Central memory CD8-positive, alpha-beta T cell (primary cell): ENCODE measurements at regions not wholly inside any gene's neighbourhood (a gene's known extent, or its start where the extent isn't known, plus 50 kb on each side); places are given as distances from the start of the nearest gene placed in this dataset.

Experiments
- ATAC-seq: fragments of 150-1000 bp; cut with Tn5 transposase; replicated peaks from 2 replicates; pipeline ENCODE4 v1.10.0; 2022; ENCODE audit warnings: mild to moderate bottlenecking, moderate FRiP score, moderate number of reproducible peaks; ENCODE audit not compliant: poor library complexity, severe bottlenecking; ENCODE audit errors: extremely low read depth
- DNase-seq, 2 donors: peaks; one replicate each; pipeline ENCODE4 v3.0.0; 2021; ENCODE audit warnings: low spot score in 2 of 2
- H3K27ac Mint-ChIP-seq: one replicate; pipeline ENCODE4 v1.8.0; 2022; ENCODE audit warnings: low read depth, mild to moderate bottlenecking, moderate library complexity, mixed read lengths
- H3K27me3 Mint-ChIP-seq: one replicate; pipeline ENCODE4 v1.8.0; 2022; ENCODE audit warnings: mixed read lengths
- H3K36me3 Mint-ChIP-seq: one replicate; pipeline ENCODE4 v1.8.0; 2022; ENCODE audit warnings: mild to moderate bottlenecking, moderate library complexity, mixed read lengths; ENCODE audit not compliant: insufficient read depth
- H3K4me1 Mint-ChIP-seq: one replicate; pipeline ENCODE4 v1.8.0; 2022; ENCODE audit warnings: mixed read lengths
- H3K4me3 Mint-ChIP-seq: one replicate; pipeline ENCODE4 v1.8.0; 2022; ENCODE audit warnings: mild to moderate bottlenecking, moderate library complexity, mixed read lengths
- H3K9me3 Mint-ChIP-seq: one replicate; pipeline ENCODE4 v1.8.0; 2022; ENCODE audit warnings: mixed read lengths

DNA sequence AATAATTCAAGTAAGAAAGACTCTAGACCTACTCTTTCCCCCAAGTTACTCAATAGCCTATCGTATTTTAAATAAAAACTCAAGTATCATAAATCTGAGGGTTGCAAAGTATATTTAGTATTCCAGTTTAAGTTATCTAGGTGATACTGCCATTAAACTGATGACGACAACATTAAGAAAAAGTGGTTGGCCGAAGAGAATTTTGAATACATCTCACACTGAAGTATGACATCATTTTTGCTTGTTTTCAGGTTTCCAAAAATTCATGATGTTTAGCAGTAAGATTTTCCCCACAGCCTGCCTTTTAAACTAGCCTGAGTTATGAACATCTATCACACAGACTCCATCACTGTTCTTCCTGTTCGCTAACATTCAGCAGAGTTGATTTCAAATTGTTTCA, 102.1 kb upstream of the RAB27B start:
- Mint-ChIP-seq H3K9me3 (no peaks in the 10 kb centered on the region), H3K36me3 (no peaks in the 10 kb centered on the region), H3K27me3 (peaks cover 8% of the 10 kb centered on the region), H3K4me3 (no peak overlapping the region), H3K27ac (no peak overlapping the region), H3K4me1 (no peaks in the 10 kb centered on the region)
- no peak for DNase-seq
- no peak for ATAC-seq

DNA sequence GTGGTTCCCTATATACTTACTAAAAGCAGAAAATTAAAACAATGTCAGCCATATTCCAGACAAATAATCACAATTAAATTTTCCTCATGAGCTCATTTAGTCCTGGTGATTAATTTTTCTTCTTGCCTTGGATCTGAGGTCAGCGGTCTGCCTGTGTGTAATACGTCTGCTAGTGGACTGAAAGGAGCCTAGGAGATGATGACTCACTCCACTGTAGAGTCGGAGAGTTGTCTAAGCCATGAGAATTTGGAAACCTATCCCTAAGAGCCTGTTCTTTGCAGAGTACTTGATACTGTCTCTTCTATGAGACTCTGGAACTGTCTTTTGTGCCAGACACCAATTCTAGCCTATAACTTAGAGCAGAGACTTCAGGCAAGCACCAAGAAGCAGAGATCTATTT, 94.2 kb upstream of the RAB27B start:
- DNase-seq (no peak), ATAC-seq (no peak)
- no peak overlapping the region for H3K4me3 Mint-ChIP-seq
- no peaks in the 10 kb centered on the region for H3K4me1 Mint-ChIP-seq
- H3K9me3 Mint-ChIP-seq = peaks cover 8% of the 10 kb centered on the region
- H3K36me3 Mint-ChIP-seq = no peaks in the 10 kb centered on the region
- no peak overlapping the region for H3K27ac Mint-ChIP-seq
- peaks cover 9% of the 10 kb centered on the region for H3K27me3 Mint-ChIP-seq

DNA sequence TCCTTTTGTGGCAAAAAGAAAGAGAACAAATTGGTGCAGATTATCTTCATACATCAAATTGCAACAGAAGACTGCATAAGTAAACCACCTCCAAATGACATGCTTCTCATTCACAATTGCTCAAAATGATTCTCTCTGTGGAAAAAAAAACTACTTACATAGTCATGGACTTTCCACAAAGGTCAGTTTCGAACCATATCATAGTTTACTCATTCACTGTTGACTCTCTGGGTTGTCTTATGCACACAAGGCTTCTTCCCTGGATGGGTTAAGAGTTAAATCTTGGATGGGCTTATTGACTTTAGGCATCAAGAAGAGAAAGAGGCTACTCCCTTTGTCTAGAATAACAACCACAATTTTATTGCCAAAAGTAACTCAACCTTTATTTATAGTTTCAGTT, 91.3 kb upstream of the RAB27B start:
- H3K4me1 Mint-ChIP-seq = no peaks in the 10 kb centered on the region
- peaks cover 8% of the 10 kb centered on the region for H3K9me3 Mint-ChIP-seq
- ATAC-seq = no peak
- no peak overlapping the region for H3K4me3 Mint-ChIP-seq
- H3K27me3 Mint-ChIP-seq = peaks cover 9% of the 10 kb centered on the region
- DNase-seq = no peak
- H3K36me3 Mint-ChIP-seq = no peaks in the 10 kb centered on the region
- H3K27ac Mint-ChIP-seq = no peak overlapping the region

DNA sequence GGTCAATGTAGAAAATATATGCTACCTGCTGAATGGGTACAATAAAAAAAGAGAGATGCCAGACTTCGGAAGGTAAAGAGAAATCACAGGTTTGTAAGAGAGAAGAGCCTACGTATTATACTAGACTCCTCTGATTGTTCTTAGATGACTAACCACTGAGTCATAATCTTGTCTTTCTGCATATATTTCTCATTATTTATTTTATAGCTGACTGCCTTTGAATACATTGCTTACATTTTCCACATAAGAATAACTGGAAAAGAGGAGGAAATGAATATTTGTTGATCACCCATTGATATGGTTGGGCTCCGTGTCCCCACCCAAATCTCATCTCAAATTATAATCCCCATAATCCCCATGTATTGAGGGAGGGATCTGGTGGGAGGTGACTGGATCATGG, 90.3 kb upstream of the RAB27B start:
- no peak overlapping the region for H3K4me3 Mint-ChIP-seq
- DNase-seq (no peak), ATAC-seq (no peak)
- no peaks in the 10 kb centered on the region for H3K36me3 Mint-ChIP-seq
- H3K4me1 Mint-ChIP-seq = no peaks in the 10 kb centered on the region
- H3K27me3 Mint-ChIP-seq = peaks cover 9% of the 10 kb centered on the region
- no peak overlapping the region for H3K27ac Mint-ChIP-seq
- peaks cover 8% of the 10 kb centered on the region for H3K9me3 Mint-ChIP-seq

DNA sequence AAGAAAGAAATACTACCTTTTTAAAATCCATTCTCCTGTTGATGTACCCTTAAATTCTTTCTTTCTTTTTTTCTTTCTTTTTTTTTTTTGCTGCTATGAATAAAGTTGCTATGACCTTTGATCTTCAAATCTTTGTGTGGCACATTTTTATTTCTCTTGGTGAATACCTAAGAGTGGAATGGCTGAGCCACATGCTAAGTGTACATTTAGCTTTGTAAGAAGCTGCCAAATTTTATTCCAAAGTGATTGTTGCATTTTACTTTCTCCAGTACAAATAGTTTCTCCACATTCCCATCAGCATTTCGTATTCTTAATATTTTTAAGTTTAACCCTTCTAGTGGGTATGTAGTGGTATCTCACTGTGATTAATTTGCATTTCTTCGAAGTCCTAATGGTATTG, 88.8 kb upstream of the RAB27B start:
- Mint-ChIP-seq H3K4me1 (no peaks in the 10 kb centered on the region), H3K27ac (no peak overlapping the region), H3K4me3 (no peak overlapping the region), H3K9me3 (peaks cover 8% of the 10 kb centered on the region), H3K27me3 (no peaks in the 10 kb centered on the region), H3K36me3 (no peaks in the 10 kb centered on the region)
- DNase-seq (no peak), ATAC-seq (no peak)

DNA sequence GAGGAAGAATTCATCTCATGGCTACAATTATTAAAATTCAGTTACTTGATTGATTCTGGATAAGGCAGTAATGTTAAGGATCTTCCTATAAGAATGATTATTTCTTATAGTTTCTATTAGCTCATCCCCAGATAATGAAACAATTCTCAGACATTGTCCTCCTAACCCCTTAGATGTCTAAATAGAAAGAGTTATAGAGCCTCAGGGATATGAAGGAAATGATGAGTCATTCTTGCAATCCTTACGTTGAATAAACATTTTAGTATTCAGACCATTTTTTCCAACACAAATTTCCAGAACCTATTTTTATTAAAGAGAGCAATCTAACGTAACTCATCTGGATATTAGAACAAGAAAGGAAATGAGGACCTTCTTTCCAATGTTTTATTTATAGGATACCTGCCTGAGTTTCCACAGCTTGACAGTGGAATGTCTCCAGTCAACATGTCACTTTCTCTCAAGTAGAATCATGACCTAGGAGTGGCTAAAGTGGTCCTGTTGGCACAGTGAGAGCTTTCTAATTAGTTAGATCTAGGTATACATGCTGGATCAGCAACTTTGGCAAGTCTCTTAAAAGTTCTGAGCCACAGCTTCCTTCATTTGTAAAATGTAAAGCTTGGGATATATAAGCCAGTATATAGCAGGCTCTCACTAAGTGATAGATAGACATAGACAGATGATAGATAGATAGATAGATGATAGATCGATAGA, 88.0 kb upstream of the RAB27B start:
- H3K4me3 Mint-ChIP-seq = no peak overlapping the region
- H3K9me3 Mint-ChIP-seq = peaks cover 8% of the 10 kb centered on the region
- no peaks in the 10 kb centered on the region for H3K36me3 Mint-ChIP-seq
- no peak for ATAC-seq
- H3K4me1 Mint-ChIP-seq = no peaks in the 10 kb centered on the region
- no peaks in the 10 kb centered on the region for H3K27me3 Mint-ChIP-seq
- DNase-seq = no peak
- no peak overlapping the region for H3K27ac Mint-ChIP-seq

DNA sequence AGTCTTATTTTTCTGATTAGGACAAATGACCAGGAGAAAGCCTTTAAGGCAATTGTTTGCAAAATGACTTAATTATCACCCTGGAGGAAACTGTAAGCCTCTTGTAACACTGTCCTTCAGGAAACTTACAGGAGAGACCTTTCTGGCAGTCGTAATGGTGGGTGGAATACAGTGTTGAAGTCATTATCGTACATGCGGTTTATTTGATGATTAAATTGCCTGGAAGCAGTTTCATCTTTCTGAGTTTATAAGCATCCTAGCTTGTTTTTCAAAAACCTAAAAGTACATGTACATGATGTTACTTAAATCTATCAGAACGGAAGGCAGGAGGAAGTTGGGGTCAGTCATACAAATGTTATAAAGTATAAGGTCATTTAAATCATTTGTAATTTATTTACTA, 86.2 kb upstream of the RAB27B start:
- H3K4me1 Mint-ChIP-seq = no peaks in the 10 kb centered on the region
- no peak for ATAC-seq
- DNase-seq = no peak
- H3K9me3 Mint-ChIP-seq = peaks cover 8% of the 10 kb centered on the region
- no peak overlapping the region for H3K4me3 Mint-ChIP-seq
- no peaks in the 10 kb centered on the region for H3K27me3 Mint-ChIP-seq
- no peak overlapping the region for H3K27ac Mint-ChIP-seq
- H3K36me3 Mint-ChIP-seq = no peaks in the 10 kb centered on the region

DNA sequence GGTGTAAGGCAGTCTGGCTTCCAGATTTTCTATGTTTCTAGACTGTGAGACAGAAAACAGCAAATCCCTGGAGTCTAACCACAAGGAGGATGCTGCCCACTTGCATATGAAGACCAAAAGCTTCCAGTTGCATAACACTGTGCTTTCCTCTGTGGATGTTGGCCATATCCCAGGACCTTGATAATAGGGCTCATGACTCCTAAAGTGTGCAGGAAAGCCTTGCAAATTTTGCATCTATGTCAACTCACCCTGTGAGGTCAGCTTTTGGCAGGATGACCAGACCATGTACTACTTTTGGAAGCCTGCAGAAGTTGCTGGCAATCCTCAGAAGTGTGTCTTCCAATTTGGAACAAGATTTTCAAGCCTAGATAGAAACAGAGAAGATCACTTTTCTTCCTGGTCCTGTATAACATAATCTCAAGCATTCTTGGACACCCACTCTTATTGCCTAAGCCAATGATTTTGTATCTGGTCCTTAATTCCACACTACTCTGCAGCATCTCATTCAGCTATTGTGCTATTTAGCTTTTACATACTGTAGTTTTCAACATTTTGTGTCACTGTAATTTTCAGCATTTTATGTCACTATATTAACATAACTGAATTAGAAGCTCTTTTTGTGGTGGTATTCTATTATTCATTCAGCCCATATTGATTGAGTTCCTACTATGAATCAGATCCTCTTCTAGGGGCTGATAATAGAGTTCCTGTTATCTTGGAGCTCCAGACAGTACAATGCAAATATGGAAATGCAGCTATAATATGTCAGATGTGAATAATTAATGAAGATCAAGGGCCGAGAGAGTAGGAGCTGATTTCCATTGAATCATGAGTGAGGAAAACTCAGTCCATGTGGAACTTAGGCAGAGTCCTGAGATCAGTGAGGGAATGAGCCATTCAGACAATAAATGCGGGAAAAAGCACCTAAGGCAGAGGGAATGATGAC, 85.3 kb upstream of the RAB27B start:
- Mint-ChIP-seq H3K27ac (no peak overlapping the region), H3K27me3 (no peaks in the 10 kb centered on the region), H3K4me1 (no peaks in the 10 kb centered on the region), H3K4me3 (no peak overlapping the region), H3K9me3 (peaks cover 8% of the 10 kb centered on the region), H3K36me3 (no peaks in the 10 kb centered on the region)
- no peak for ATAC-seq
- DNase-seq = no peak

DNA sequence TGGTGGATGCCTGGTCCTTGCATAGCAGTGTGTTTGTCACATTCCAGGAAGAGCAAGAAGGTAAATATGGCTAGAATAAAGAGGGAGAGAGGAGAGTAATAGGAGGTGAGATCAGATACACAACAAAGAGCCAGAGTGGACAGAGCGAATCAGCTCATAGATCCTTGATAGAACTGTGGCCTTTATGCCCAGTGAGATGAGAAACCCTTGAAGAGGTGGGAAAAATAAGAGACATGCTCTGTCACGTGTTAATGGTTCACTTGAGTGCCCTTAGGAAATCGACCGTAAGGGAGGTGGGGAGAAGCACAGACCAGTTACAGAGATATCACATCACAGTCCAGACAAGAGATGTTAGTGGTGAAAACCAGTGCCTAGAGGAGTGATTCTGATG, 84.7 kb upstream of the RAB27B start:
- H3K36me3 Mint-ChIP-seq = no peaks in the 10 kb centered on the region

DNA sequence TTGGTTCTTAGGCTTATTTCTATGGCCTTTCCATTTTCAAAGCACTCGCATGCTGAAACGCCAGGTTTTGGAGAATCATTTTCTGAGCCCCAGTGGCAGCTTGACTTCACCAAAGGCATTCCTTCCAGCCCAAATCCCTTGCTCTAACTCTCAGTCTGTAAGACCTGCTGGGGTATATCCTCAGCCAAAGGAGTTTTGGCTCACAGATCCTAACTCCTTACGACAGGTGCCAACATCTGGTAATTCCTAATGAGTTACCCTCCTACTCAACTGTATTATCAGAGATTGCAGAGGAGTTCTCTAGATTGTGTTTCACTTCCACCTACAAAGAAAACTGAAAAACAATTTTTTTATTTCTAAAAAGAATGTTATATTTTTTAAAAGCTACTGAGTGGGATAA, 79.0 kb upstream of the RAB27B start:
- no peak for DNase-seq
- ATAC-seq = no peak
- Mint-ChIP-seq H3K27me3 (peaks cover 20% of the 10 kb centered on the region), H3K27ac (no peak overlapping the region), H3K36me3 (no peaks in the 10 kb centered on the region), H3K9me3 (no peaks in the 10 kb centered on the region), H3K4me3 (no peak overlapping the region), H3K4me1 (no peaks in the 10 kb centered on the region)

More for the DNA sequence above, 84.7 kb upstream of the RAB27B start:
- no peaks in the 10 kb centered on the region for H3K4me1 Mint-ChIP-seq
- H3K27ac Mint-ChIP-seq = no peak overlapping the region
- no peak for DNase-seq
- no peak for ATAC-seq
- H3K27me3 Mint-ChIP-seq = no peaks in the 10 kb centered on the region
- H3K4me3 Mint-ChIP-seq = no peak overlapping the region
- peaks cover 3% of the 10 kb centered on the region for H3K9me3 Mint-ChIP-seq

DNA sequence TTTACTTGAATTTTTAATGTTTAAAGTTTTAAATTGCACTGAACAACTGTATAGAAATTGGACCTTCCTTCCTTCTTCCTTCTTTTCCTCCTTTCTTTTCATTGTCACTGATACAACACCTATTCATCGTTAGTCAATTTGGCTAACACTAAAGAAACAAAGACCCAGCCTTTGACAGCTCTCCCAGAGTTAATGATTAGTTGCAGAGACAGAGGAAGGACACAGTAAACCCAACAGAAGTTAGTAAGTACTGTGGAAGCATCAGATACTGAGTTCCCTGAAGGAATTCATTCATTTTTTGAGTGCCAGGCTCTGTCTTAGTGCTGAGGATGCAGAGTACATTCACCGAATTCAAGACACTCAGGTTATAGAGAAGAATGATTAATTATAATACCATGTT, 77.9 kb upstream of the RAB27B start:
- H3K9me3 Mint-ChIP-seq = no peaks in the 10 kb centered on the region
- no peaks in the 10 kb centered on the region for H3K36me3 Mint-ChIP-seq
- H3K4me1 Mint-ChIP-seq = no peaks in the 10 kb centered on the region
- H3K27ac Mint-ChIP-seq = no peak overlapping the region
- H3K27me3 Mint-ChIP-seq = peaks cover 22% of the 10 kb centered on the region
- H3K4me3 Mint-ChIP-seq = no peak overlapping the region
- no peak for ATAC-seq
- no peak for DNase-seq

DNA sequence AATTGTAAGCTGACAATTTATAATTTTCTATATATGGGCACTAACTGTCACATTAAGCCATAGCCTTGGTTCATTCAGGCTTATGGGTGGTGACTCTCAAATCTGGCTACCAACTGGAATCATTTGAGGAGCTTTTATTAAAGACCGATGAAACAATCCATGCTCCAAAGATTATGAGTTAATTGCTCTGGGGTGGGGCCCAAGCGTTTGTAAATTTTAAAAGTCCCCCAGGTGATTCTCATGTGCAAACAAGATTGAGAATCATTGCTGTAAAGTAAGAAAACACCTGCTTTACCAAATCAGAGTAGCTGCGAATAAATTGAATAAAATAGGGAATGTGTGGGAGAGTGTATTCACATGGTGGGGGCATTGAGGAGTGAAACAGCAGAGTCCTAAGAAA, 76.1 kb upstream of the RAB27B start:
- Mint-ChIP-seq H3K36me3 (no peaks in the 10 kb centered on the region), H3K27me3 (peaks cover 22% of the 10 kb centered on the region), H3K4me1 (no peaks in the 10 kb centered on the region), H3K9me3 (no peaks in the 10 kb centered on the region), H3K27ac (no peak overlapping the region), H3K4me3 (no peak overlapping the region)
- ATAC-seq (no peak), DNase-seq (no peak)

DNA sequence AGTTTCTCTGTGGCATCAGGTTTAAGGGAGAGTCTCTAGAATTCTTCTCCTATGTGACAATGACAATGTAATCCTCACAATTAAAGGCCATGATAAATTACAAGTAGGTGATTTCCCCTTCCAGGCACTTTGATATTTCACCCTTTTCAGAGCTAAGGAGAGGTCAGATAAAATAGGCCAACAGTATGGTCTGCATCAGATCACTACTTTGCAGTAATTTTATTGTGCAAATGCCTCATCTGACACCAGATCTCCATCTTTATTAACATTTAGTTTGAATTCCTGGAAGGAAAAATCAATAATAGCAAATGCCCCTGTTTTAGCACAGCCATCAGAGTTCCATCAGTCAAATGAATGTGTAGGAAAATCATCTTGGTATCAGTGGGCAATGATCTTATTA, 72.8 kb upstream of the RAB27B start:
- H3K4me1 Mint-ChIP-seq = no peaks in the 10 kb centered on the region
- peaks cover 22% of the 10 kb centered on the region for H3K27me3 Mint-ChIP-seq
- no peak for ATAC-seq
- no peaks in the 10 kb centered on the region for H3K9me3 Mint-ChIP-seq
- DNase-seq = no peak
- H3K36me3 Mint-ChIP-seq = no peaks in the 10 kb centered on the region
- H3K4me3 Mint-ChIP-seq = no peak overlapping the region
- no peak overlapping the region for H3K27ac Mint-ChIP-seq
